Peyer's patch (tissue), 4 donors: ENCODE measurements at regions not wholly inside any gene's neighbourhood (a gene's known extent, or its start where the extent isn't known, plus 50 kb on each side); places are given as distances from the start of the nearest gene placed in this dataset.

Experiments used
- DNase-seq, 3 donors: peaks; one replicate each; pipeline ENCODE4 v3.0.0-alpha.2; 2017 to 2019
- H3K27ac ChIP-seq, 4 donors: fragments of 200-600 bp; sonication (generic); one replicate each; pipeline ENCODE4 v1.5.1; 2016 to 2019
- H3K27me3 ChIP-seq, 2 donors: fragments of 200-600 bp; sonication (generic); one replicate each; pipeline ENCODE4 v1.5.1; 2019
- H3K36me3 ChIP-seq, 3 donors: fragments of 200-600 bp; sonication (generic); one replicate each; pipeline ENCODE4 v1.5.1; 2016 to 2019
- H3K4me1 ChIP-seq, 4 donors: fragments of 200-600 bp; sonication (generic); one replicate each; pipeline ENCODE4 v1.5.1; 2016 to 2019
- H3K4me3 ChIP-seq, 4 donors: fragments of 200-600 bp; sonication (generic); 1 replicate in 3 of 4; 2 replicates in 1 of 4; pipeline ENCODE4 v1.5.1; 2016 to 2019; ENCODE audit warnings: mild to moderate bottlenecking in 1 of 4
- H3K9me3 ChIP-seq, 4 donors: fragments of 200-600 bp; sonication (generic); one replicate each; pipeline ENCODE4 v1.5.1; 2016 to 2019; ENCODE audit warnings: mild to moderate bottlenecking in 1 of 4
- CTCF ChIP-seq, 6 experiments: fragments of 450-650 bp in 4 of 6; fragments of 200-600 bp in 2 of 6; sonication (generic) in 1 of 6; IDR thresholded peaks; one replicate each; pipeline ENCODE4 v1.5.1; 2017 to 2019; ENCODE audit warnings: antibody characterized with exemption in 6 of 6, mild to moderate bottlenecking in 3 of 6, moderate library complexity in 1 of 6
- POLR2A ChIP-seq, 2 donors: fragments of 450-650 bp; IDR thresholded peaks; one replicate each; pipeline ENCODE4 v1.5.1; 2017; ENCODE audit warnings: antibody characterized with exemption in 2 of 2, mild to moderate bottlenecking in 2 of 2, moderate library complexity in 2 of 2

- Histone ChIP-seq H3K27me3 (no peaks in the 10 kb centered on the region), H3K9me3 (no peaks in the 10 kb centered on the region), H3K27ac (no peak overlapping the region), H3K4me1 (no peaks in the 10 kb centered on the region), H3K36me3 (no peaks in the 10 kb centered on the region), H3K4me3 (no peak overlapping the region)
- no peak for DNase-seq
- TF ChIP-seq CTCF (IDR thresholded peaks at IDR 0.05) (no peak), POLR2A (IDR thresholded peaks at IDR 0.05) (no peak)
Observed at GRCh38 chr7:84548366-84549365, 354.1 kb upstream of the SEMA3A start.

GRCh38 chr7:84547331-84547730 lies 352.7 kb upstream of the SEMA3A start:
- H3K9me3 ChIP-seq = no peaks in the 10 kb centered on the region
- H3K4me1 ChIP-seq = no peaks in the 10 kb centered on the region
- H3K36me3 ChIP-seq = no peaks in the 10 kb centered on the region
- no peak for TF ChIP-seq POLR2A (IDR thresholded peaks at IDR 0.05)
- no peak for TF ChIP-seq CTCF (IDR thresholded peaks at IDR 0.05)
- DNase-seq = no peak
- H3K27me3 ChIP-seq = no peaks in the 10 kb centered on the region
- H3K27ac ChIP-seq = no peak overlapping the region
- H3K4me3 ChIP-seq = no peak overlapping the region

GRCh38 chr7:84546403-84546802 lies 351.8 kb upstream of the SEMA3A start:
- H3K4me1 ChIP-seq = no peaks in the 10 kb centered on the region
- no peak for DNase-seq
- H3K4me3 ChIP-seq = no peak overlapping the region
- H3K9me3 ChIP-seq = no peaks in the 10 kb centered on the region
- H3K36me3 ChIP-seq = no peaks in the 10 kb centered on the region
- no peaks in the 10 kb centered on the region for H3K27me3 ChIP-seq
- no peak overlapping the region for H3K27ac ChIP-seq
- TF ChIP-seq CTCF (IDR thresholded peaks at IDR 0.05) (no peak), POLR2A (IDR thresholded peaks at IDR 0.05) (no peak)

GRCh38 chr7:84538268-84538667 lies 343.7 kb upstream of the SEMA3A start:
- Histone ChIP-seq H3K36me3 (no peaks in the 10 kb centered on the region), H3K4me3 (no peak overlapping the region), H3K4me1 (no peaks in the 10 kb centered on the region), H3K27me3 (no peaks in the 10 kb centered on the region), H3K27ac (peak overlapping the region in 1 of 4 donors; percentile 4), H3K9me3 (no peaks in the 10 kb centered on the region)
- DNase-seq = no peak
- TF ChIP-seq CTCF (IDR thresholded peaks at IDR 0.05) (no peak), POLR2A (IDR thresholded peaks at IDR 0.05) (no peak)

GRCh38 chr7:84536271-84536870 lies 341.8 kb upstream of the SEMA3A start:
- Histone ChIP-seq H3K4me3 (no peak overlapping the region), H3K27me3 (no peaks in the 10 kb centered on the region), H3K9me3 (no peaks in the 10 kb centered on the region), H3K36me3 (no peaks in the 10 kb centered on the region), H3K27ac (no peak overlapping the region), H3K4me1 (no peaks in the 10 kb centered on the region)
- DNase-seq = no peak
- TF ChIP-seq POLR2A (IDR thresholded peaks at IDR 0.05) = no peak
- TF ChIP-seq CTCF (IDR thresholded peaks at IDR 0.05) = no peak
